KMS-11 (cell line): ENCODE measurements at regions not wholly inside any gene's neighbourhood (a gene's known extent, or its start where the extent isn't known, plus 50 kb on each side); places are given as distances from the start of the nearest gene placed in this dataset.

Source experiments
- H2AFZ ChIP-seq: fragments of 200-600 bp; sonication (generic); 2 replicates; pipeline ENCODE4 v1.6.1; 2016; ENCODE audit warnings: antibody characterized with exemption, mixed run types, low read depth
- H3K27ac ChIP-seq: fragments of 200-600 bp; sonication (generic); 2 replicates; pipeline ENCODE4 v1.6.1; 2016; ENCODE audit warnings: mild to moderate bottlenecking, mixed run types
- H3K27me3 ChIP-seq: fragments of 200-600 bp; sonication (generic); 2 replicates; pipeline ENCODE4 v1.6.1; 2017; ENCODE audit warnings: mild to moderate bottlenecking, low read depth, mixed run types, moderate library complexity; ENCODE audit not compliant: insufficient read depth
- H3K36me3 ChIP-seq: fragments of 200-600 bp; sonication (generic); 2 replicates; pipeline ENCODE4 v1.6.1; 2017; ENCODE audit warnings: mild to moderate bottlenecking, mixed run types; ENCODE audit not compliant: insufficient read depth
- H3K4me1 ChIP-seq: fragments of 200-600 bp; sonication (generic); 2 replicates; pipeline ENCODE4 v1.6.1; 2016; ENCODE audit warnings: mild to moderate bottlenecking, low read depth, mixed run types; ENCODE audit not compliant: poor library complexity, severe bottlenecking
- H3K4me2 ChIP-seq: fragments of 200-600 bp; sonication (generic); 2 replicates; pipeline ENCODE4 v1.7.0; 2016; ENCODE audit warnings: mild to moderate bottlenecking, mixed run types
- H3K4me3 ChIP-seq: fragments of 200-600 bp; sonication (generic); IDR thresholded peaks from 2 replicates; pipeline ENCODE4 v1.6.1; 2017; ENCODE audit warnings: low read depth, low read length, mixed read lengths; ENCODE audit not compliant: insufficient read depth
- H3K79me2 ChIP-seq: fragments of 200-600 bp; sonication (generic); 2 replicates; pipeline ENCODE4 v1.6.1; 2016; ENCODE audit warnings: low read depth, mixed run types; ENCODE audit not compliant: insufficient read depth
- H3K9ac ChIP-seq: fragments of 200-600 bp; sonication (generic); 2 replicates; pipeline ENCODE4 v1.6.1; 2016; ENCODE audit warnings: mild to moderate bottlenecking, mixed run types
- H4K20me1 ChIP-seq: fragments of 200-600 bp; sonication (generic); 2 replicates; pipeline ENCODE4 v1.6.1; 2016; ENCODE audit warnings: mild to moderate bottlenecking, mixed run types; ENCODE audit not compliant: insufficient read depth
- CTCF ChIP-seq: fragments of 200-600 bp; sonication (generic); conservative IDR thresholded peaks from 2 replicates; pipeline ENCODE4 v1.6.1; 2017; ENCODE audit warnings: low read depth, mild to moderate bottlenecking, antibody characterized with exemption, low read length, moderate library complexity, mixed read lengths

- H3K9ac ChIP-seq = no peak overlapping the region
- H2AFZ ChIP-seq = no peak overlapping the region
- H3K4me2 ChIP-seq = no peak overlapping the region
- no peak for TF ChIP-seq CTCF
- H3K36me3 ChIP-seq = no peaks in the 10 kb centered on the region
- no peaks in the 10 kb centered on the region for H3K27me3 ChIP-seq
- no peak overlapping the region for H3K4me3 ChIP-seq
- no peaks in the 10 kb centered on the region for H3K79me2 ChIP-seq
- no peaks in the 10 kb centered on the region for H4K20me1 ChIP-seq
- peaks cover 8% of the 10 kb centered on the region for H3K4me1 ChIP-seq
- no peak overlapping the region for H3K27ac ChIP-seq
Observed at GRCh38 chr12:124482901-124483799, 84.3 kb downstream of the NCOR2 start.

- peaks cover 8% of the 10 kb centered on the region for H3K4me1 ChIP-seq
- TF ChIP-seq CTCF = no peak
- no peak overlapping the region for H3K27ac ChIP-seq
- no peak overlapping the region for H2AFZ ChIP-seq
- no peak overlapping the region for H3K4me2 ChIP-seq
- H3K9ac ChIP-seq = no peak overlapping the region
- no peak overlapping the region for H3K4me3 ChIP-seq
- no peaks in the 10 kb centered on the region for H3K36me3 ChIP-seq
- no peaks in the 10 kb centered on the region for H4K20me1 ChIP-seq
- H3K27me3 ChIP-seq = no peaks in the 10 kb centered on the region
- H3K79me2 ChIP-seq = no peaks in the 10 kb centered on the region
Observed at GRCh38 chr12:124482567-124482893, 84.9 kb downstream of the NCOR2 start.

- Histone ChIP-seq H3K4me2 (no peak overlapping the region), H3K4me1 (peaks cover 8% of the 10 kb centered on the region), H3K4me3 (no peak overlapping the region), H4K20me1 (no peaks in the 10 kb centered on the region), H3K36me3 (no peaks in the 10 kb centered on the region), H2AFZ (no peak overlapping the region), H3K9ac (no peak overlapping the region), H3K27ac (no peak overlapping the region), H3K79me2 (no peaks in the 10 kb centered on the region), H3K27me3 (no peaks in the 10 kb centered on the region)
- TF ChIP-seq CTCF = no peak
Observed at GRCh38 chr12:124481772-124482566, 85.4 kb downstream of the NCOR2 start.

- no peak overlapping the region for H3K4me3 ChIP-seq
- H3K27ac ChIP-seq = no peak overlapping the region
- peaks cover 8% of the 10 kb centered on the region for H3K4me1 ChIP-seq
- 0 out of 2 replicates have a peak, but pooled peaks cover 3% of the 10 kb centered on the region for H3K36me3 ChIP-seq
- TF ChIP-seq CTCF = no peak
- H4K20me1 ChIP-seq = no peaks in the 10 kb centered on the region
- no peak overlapping the region for H3K4me2 ChIP-seq
- no peaks in the 10 kb centered on the region for H3K27me3 ChIP-seq
- H3K9ac ChIP-seq = no peak overlapping the region
- H3K79me2 ChIP-seq = no peaks in the 10 kb centered on the region
- H2AFZ ChIP-seq = no peak overlapping the region
Observed at GRCh38 chr12:124481257-124481750, 86.1 kb downstream of the NCOR2 start.
